Peyer's patch (tissue), 4 donors: ENCODE measurements at regions not wholly inside any gene's neighbourhood (a gene's known extent, or its start where the extent isn't known, plus 50 kb on each side); places are given as distances from the start of the nearest gene placed in this dataset.
A peak's percentile ranks its signal among the peaks of the same experiment; 100 is the strongest.
"Not testable (repeated sequence)": the region's sequence is repeated elsewhere in the genome, so short reads cannot be mapped to it uniquely, and the experiment has no call there.

ENCODE experiments used
- DNase-seq, 3 donors: peaks; one replicate each; pipeline ENCODE4 v3.0.0-alpha.2; 2017 to 2019
- H3K27ac ChIP-seq, 4 donors: fragments of 200-600 bp; sonication (generic); one replicate each; pipeline ENCODE4 v1.5.1; 2016 to 2019
- H3K27me3 ChIP-seq, 2 donors: fragments of 200-600 bp; sonication (generic); one replicate each; pipeline ENCODE4 v1.5.1; 2019
- H3K36me3 ChIP-seq, 3 donors: fragments of 200-600 bp; sonication (generic); one replicate each; pipeline ENCODE4 v1.5.1; 2016 to 2019
- H3K4me1 ChIP-seq, 4 donors: fragments of 200-600 bp; sonication (generic); one replicate each; pipeline ENCODE4 v1.5.1; 2016 to 2019
- H3K4me3 ChIP-seq, 4 donors: fragments of 200-600 bp; sonication (generic); 1 replicate in 3 of 4; 2 replicates in 1 of 4; pipeline ENCODE4 v1.5.1; 2016 to 2019; ENCODE audit warnings: mild to moderate bottlenecking in 1 of 4
- H3K9me3 ChIP-seq, 4 donors: fragments of 200-600 bp; sonication (generic); one replicate each; pipeline ENCODE4 v1.5.1; 2016 to 2019; ENCODE audit warnings: mild to moderate bottlenecking in 1 of 4
- POLR2A ChIP-seq, 2 donors: fragments of 450-650 bp; IDR thresholded peaks; one replicate each; pipeline ENCODE4 v1.5.1; 2017; ENCODE audit warnings: antibody characterized with exemption in 2 of 2, mild to moderate bottlenecking in 2 of 2, moderate library complexity in 2 of 2
- TF ChIP-seq, protein P1 (sequence below), 6 experiments: fragments of 450-650 bp in 4 of 6; fragments of 200-600 bp in 2 of 6; sonication (generic) in 1 of 6; IDR thresholded peaks; one replicate each; pipeline ENCODE4 v1.5.1; 2017 to 2019; ENCODE audit warnings: antibody characterized with exemption in 6 of 6, mild to moderate bottlenecking in 3 of 6, moderate library complexity in 1 of 6

DNA sequence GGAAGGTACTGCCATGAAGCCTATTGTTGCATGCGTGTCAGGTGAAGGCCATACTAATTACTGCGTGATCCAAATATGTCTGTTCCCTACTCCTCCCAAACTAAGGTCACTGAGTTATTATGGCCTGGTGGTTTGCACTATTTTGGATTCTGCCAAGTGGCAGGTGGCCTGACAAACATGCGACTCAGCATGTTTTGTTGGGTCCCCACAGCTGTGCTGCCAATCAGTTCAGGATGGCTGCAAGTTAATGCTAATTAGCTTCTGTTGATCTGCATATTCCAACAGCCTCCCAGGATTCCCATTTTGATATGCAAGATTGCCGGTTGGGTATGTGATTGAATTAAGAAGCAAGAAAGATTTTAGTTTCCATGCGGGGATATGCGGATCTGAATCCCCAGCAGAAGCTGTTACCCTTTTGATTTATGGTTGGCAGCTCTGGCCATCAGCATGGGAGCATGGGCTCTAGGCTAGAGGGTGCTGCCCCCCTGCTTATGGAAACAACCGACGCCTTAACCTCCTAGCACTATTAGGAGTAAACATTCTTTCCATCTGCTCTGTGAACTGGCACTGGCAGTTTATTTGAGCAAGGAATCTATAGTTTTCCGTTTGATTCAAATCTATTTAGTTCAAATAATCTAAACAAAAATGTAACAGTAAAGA lies 429.8 kb upstream of the C1orf87 start:
- DNase-seq = no peak
- H3K27ac ChIP-seq = no peak overlapping the region
- no peaks in the 10 kb centered on the region for H3K27me3 ChIP-seq
- H3K36me3 ChIP-seq = no peaks in the 10 kb centered on the region
- no peaks in the 10 kb centered on the region for H3K9me3 ChIP-seq
- TF ChIP-seq POLR2A (IDR thresholded peaks at IDR 0.05) = no peak
- TF ChIP-seq, protein P1, sequence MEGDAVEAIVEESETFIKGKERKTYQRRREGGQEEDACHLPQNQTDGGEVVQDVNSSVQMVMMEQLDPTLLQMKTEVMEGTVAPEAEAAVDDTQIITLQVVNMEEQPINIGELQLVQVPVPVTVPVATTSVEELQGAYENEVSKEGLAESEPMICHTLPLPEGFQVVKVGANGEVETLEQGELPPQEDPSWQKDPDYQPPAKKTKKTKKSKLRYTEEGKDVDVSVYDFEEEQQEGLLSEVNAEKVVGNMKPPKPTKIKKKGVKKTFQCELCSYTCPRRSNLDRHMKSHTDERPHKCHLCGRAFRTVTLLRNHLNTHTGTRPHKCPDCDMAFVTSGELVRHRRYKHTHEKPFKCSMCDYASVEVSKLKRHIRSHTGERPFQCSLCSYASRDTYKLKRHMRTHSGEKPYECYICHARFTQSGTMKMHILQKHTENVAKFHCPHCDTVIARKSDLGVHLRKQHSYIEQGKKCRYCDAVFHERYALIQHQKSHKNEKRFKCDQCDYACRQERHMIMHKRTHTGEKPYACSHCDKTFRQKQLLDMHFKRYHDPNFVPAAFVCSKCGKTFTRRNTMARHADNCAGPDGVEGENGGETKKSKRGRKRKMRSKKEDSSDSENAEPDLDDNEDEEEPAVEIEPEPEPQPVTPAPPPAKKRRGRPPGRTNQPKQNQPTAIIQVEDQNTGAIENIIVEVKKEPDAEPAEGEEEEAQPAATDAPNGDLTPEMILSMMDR (IDR thresholded peaks at IDR 0.05) = no peak
- H3K4me3 ChIP-seq = no peak overlapping the region
- H3K4me1 ChIP-seq = no peaks in the 10 kb centered on the region

DNA sequence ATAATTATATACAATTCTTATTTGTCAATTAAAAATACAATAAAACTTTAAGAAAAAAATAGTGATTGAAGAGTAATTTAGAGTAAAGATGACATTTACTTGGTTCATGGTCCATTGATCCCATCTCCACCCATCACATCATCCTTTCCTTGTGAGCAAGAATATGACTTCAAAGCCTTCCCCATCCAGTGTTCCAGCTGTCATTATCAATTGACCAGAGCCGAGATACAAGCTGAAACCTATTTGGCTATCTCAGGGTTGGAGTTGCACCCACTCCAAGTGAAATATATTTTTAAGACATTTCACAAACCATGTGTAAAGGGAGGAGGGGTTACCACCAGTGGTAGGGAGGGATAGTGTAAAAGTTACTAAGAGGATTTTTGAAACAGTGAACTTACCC lies 428.9 kb upstream of the C1orf87 start:
- TF ChIP-seq, protein P1 (IDR thresholded peaks at IDR 0.05) = no peak
- TF ChIP-seq POLR2A (IDR thresholded peaks at IDR 0.05) = no peak
- H3K4me1 ChIP-seq = no peaks in the 10 kb centered on the region
- no peaks in the 10 kb centered on the region for H3K27me3 ChIP-seq
- no peak for DNase-seq
- no peak overlapping the region for H3K27ac ChIP-seq
- H3K36me3 ChIP-seq = no peaks in the 10 kb centered on the region
- H3K9me3 ChIP-seq = no peaks in the 10 kb centered on the region
- H3K4me3 ChIP-seq = no peak overlapping the region

DNA sequence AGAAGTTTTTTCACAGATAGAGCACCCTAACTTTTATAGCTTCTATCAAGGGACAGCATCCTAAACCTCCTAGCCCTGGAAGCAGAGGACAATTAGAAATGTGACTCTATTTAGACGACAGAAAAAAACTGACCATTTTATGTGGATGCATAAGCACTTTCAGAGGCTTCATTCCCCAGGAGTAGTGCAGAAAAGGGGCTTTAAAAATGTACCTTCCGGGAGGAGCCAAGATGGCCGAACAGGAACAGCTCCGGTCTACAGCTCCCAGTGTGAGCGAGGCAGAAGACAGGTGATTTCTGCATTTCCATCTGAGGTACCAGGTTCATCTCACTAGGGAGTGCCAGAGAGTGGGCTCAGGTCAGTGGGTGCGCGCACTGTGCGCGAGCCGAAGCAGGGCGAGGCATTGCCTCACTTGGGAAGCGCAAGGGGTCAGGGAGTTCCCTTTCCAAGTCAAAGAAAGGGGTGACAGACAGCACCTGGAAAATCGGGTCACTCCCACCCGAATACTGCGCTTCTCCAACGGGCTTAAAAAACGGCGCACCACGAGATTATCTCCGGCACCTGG lies 416.4 kb upstream of the C1orf87 start:
- H3K36me3 ChIP-seq, H3K27ac ChIP-seq, H3K4me1 ChIP-seq, DNase-seq, H3K27me3 ChIP-seq, H3K9me3 ChIP-seq: not testable (repeated sequence)
- H3K4me3 ChIP-seq = peak overlapping the region in 1 of 4 donors; percentile 32

DNA sequence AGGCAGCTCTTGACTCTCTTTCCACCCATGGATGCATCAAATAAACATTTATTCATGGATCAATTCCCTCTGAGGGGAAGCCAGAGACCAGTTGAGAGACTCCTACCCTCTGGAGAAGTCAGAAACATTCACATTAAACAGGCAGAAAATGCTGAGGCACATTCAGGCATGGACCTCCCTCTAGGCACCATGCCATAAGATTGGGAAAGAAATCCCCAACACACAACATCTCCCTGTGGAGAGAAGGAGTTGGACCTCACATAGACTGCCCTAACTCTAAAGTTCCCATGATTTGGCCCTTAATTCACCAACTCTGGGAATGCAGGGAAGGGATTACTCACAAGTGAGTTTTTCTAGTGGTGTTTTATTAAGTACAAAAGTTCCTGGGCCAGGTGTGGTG lies 415.3 kb upstream of the C1orf87 start:
- no peaks in the 10 kb centered on the region for H3K27me3 ChIP-seq
- no peak for DNase-seq

DNA sequence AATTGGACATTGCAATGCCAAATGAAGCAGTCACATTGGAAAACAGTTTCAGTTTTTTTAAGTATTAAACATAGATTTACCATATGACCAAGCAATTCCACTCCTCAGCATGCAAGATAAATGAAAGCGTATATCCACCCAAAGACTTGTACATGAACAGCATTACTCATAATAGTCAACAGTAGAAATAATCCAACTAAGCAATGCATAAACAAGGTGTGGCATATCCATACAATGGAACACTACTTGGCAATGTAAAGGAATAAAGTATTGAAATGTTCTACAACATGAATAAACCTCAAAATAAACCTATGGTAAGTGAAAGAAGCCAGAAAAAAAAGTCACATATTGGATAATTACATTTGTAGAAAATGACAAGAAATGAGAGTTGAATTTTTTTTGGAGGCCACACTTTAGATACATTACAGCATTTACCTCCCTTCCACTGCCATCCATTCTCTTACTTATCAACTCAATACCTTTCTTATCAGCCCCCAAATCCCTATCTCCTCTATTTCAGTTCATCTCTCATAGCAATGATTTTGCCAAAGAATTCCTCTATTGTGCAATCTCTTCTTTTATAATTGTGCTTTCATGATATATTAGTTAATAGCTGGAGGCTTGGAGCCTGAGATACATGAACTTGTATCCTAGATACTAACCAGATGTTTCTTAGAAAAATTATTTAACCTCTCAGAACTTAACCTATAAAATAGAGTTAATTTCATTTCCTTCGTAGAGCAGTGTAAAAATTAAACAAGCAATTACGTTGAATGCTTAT lies 414.2 kb upstream of the C1orf87 start:
- H3K4me3 ChIP-seq = no peak overlapping the region
- H3K27me3 ChIP-seq = no peaks in the 10 kb centered on the region
- DNase-seq = no peak
- no peak overlapping the region for H3K27ac ChIP-seq
- TF ChIP-seq, protein P1 (IDR thresholded peaks at IDR 0.05) = no peak
- no peak for TF ChIP-seq POLR2A (IDR thresholded peaks at IDR 0.05)
- H3K4me1 ChIP-seq = no peaks in the 10 kb centered on the region
- H3K36me3 ChIP-seq = no peaks in the 10 kb centered on the region
- no peaks in the 10 kb centered on the region for H3K9me3 ChIP-seq

More for the DNA sequence above, 415.3 kb upstream of the C1orf87 start:
- H3K4me1 ChIP-seq = no peaks in the 10 kb centered on the region
- no peaks in the 10 kb centered on the region for H3K36me3 ChIP-seq
- no peak overlapping the region for H3K27ac ChIP-seq
- no peaks in the 10 kb centered on the region for H3K9me3 ChIP-seq
- H3K4me3 ChIP-seq = no peak overlapping the region
- TF ChIP-seq POLR2A (IDR thresholded peaks at IDR 0.05) = no peak
- TF ChIP-seq, protein P1 (IDR thresholded peaks at IDR 0.05) = no peak

DNA sequence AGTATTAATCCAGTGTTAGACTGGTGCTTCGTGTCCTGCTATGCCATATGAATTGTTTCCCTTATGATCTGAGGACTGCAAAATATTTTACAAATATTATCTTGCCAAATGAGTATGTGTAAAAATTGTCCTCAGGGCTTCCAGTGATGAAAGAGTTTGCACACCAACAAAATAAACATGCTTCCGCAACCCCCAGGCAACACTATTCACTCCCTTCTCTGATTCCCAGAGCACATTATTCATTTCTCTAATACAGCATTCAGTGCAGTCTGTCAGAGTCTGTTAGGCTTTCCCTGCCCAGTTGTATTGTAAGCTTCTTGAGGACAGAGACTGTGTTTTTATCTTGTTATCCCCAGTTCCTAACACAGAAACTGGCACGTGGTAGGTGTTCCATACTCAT lies 409.9 kb upstream of the C1orf87 start:
- Histone ChIP-seq H3K27ac (no peak overlapping the region), H3K4me1 (no peaks in the 10 kb centered on the region), H3K4me3 (no peak overlapping the region), H3K36me3 (no peaks in the 10 kb centered on the region), H3K27me3 (no peaks in the 10 kb centered on the region), H3K9me3 (no peaks in the 10 kb centered on the region)
- DNase-seq = no peak
- no peak for TF ChIP-seq POLR2A (IDR thresholded peaks at IDR 0.05)
